ENCODE measurements at regions not wholly inside any gene's neighbourhood (a gene's known extent, or its start where the extent isn't known, plus 50 kb on each side); places are given as distances from the start of the nearest gene placed in this dataset.

DNA sequence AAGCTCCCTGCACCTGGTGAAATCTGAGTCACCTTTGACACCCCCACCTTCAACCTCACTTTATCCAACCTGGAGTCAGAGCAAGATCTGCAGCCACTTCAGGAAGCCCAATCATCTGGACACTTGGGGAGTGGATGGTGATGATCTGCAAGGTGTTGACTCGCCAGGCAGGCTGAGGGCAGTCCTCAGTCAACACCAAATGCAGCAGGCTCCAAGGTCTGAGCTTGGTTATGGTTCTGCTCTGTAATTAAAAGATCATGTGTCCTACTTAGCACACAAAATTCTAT is 446.9 kb downstream of the BRD1 start:
- no peak for TF ChIP-seq POLR2AphosphoS5 (IDR thresholded peaks at IDR 0.05; ENCODE audit: low read depth, low read length)
- TF ChIP-seq SPI1 (IDR thresholded peaks at IDR 0.05; ENCODE audit: low read depth, low read length), result no peak
- no peak for TF ChIP-seq POLR2A (IDR thresholded peaks at IDR 0.05; ENCODE audit: low read depth, low read length)

Measured in GM12891 (cell line).